T-helper 2 cell treated with Interferon-gamma antibody and Interleukin-4, amounts not matched to agents 100 ng/mL and 5 ng/mL, for 36 hours (primary cell): ENCODE measurements at regions not wholly inside any gene's neighbourhood (a gene's known extent, or its start where the extent isn't known, plus 50 kb on each side); places are given as distances from the start of the nearest gene placed in this dataset.

Source experiments
- intact Hi-C: fragments of 100-400 bp; cut with micrococcal nuclease; formaldehyde crosslinking; loops from one replicate; pipeline ENCODE4 v1.15.1; 2023

- intact Hi-C loops, result loop anchor here (10.0 kb wide), 1 partner anchor 64 kb away; no protein-coding TSS in a partner anchor
These were observed 139.2 kb downstream of the LINC00632 start for GRCh38 chrX:140848800-140849199.

DNA sequence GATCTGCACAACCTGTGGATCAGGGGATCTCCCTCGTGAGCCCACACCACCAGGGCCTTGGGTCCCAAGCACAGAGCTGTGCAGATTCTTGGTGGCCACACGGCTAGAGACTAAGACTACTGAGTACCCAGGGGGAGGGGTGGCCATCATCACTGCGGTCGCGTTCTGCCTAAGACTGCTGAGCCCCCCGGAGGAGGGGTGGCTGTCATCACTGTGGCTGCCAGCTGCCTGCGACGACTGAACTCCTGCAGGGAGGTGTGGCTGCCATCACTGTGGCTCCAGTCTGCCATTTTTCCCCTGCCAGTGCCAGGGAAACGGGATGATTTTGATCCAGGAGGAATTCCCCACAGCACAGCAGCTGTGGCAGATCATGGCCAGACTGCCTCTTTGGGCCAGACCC lies 141.7 kb upstream of the SPANXB1 start:
- intact Hi-C loops, result no loop called here

DNA sequence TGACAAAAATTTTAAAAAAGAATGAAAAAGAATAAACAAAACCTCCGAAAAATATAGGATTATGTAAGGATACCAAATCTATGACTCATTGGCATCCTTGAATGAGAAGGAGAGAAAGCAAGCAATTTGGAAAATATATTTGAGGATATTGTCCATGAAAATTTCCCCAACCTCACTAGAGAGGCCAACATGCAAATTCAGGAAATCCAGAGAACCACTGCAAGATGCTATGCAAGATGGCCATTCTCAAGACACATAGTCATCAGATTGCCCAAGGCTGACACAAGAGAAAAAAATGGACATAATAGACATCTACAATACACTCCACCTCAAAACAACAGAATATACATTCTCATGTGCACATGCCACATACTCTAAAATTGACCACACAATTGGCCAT lies 135.9 kb upstream of the SPANXB1 start:
- intact Hi-C loops, result no loop called here

DNA sequence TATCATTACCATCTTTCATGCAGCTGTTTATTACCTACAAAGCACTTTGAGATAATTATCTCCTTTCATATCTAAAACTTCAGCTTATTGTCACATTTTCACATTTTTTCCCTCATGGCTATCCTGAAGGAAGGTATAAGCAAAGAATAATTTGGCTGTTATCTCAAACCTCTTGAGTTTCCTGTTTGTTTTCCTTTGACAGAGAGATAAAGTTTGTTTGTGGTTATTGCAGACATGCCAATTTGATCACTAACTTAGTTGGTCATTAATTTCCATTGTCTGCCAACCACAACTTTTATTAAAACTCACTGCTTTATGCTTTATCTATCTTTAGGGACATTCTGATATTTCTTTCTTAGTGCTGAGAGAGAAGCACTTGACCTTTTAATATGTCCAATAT lies 89.8 kb upstream of the SPANXB1 start:
- intact Hi-C loops, result no loop called here

GRCh38 chrX:140913802-140914501 lies 88.4 kb upstream of the SPANXB1 start:
- intact Hi-C loops, result no loop called here

- intact Hi-C loops, result loop anchor here (1.0 kb wide), 1 partner anchor 95 kb away; no protein-coding TSS in a partner anchor
These were observed 85.5 kb upstream of the SPANXB1 start for GRCh38 chrX:140916872-140917271.

- intact Hi-C loops, result loop anchor here (1.0 kb wide), 2 partner anchors 95 to 260 kb away; partner anchors contain the start of gene LDOC1
These were observed 84.9 kb upstream of the SPANXB1 start for GRCh38 chrX:140917354-140918115.

GRCh38 chrX:140918398-140919038 lies 83.9 kb upstream of the SPANXB1 start:
- intact Hi-C loops, result loop anchor here (1.0 kb wide), 1 partner anchor 259 kb away; the partner anchor contains the start of gene LDOC1

DNA sequence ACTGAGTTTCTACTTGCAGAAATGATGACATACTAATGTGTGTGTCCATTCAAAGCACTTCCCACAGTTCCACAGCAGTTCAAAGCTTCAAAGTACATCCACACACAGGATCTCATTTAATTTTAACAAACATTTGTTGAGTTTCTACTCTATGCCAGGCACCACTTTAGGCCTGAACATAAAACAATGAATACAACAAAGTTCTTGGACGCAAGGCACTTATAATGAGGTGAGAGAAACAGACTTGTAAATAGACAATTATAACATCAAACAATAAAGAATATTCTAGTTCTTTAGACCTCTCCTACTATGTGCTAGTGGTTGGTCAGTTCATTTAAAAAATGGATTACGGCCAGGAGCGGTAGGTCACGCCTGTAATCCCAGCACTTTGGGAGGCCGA lies 82.0 kb upstream of the SPANXB1 start:
- intact Hi-C loops, result no loop called here

DNA sequence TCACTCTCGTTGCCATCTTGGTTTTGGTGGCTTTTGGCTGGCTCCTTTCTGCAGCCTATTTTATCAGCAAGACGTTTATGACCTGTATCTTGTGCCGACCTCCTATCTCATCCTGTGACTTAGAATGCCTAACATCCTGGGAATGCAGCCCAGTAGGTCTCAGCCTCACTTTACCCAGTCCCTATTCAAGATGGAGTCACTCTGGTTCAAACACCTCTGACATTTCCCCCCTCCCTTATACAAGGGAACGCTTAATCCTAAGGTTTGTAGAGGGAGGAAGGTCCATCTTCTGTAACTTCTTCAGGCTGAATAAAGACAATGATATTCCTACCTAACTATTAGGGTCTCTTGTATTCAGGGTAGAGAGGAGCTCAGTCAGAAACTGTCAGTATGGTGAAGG lies 79.3 kb upstream of the SPANXB1 start:
- intact Hi-C loops, result no loop called here

- intact Hi-C loops, result no loop called here
These were observed 73.7 kb upstream of the SPANXB1 start for GRCh38 chrX:140928739-140929138.

DNA sequence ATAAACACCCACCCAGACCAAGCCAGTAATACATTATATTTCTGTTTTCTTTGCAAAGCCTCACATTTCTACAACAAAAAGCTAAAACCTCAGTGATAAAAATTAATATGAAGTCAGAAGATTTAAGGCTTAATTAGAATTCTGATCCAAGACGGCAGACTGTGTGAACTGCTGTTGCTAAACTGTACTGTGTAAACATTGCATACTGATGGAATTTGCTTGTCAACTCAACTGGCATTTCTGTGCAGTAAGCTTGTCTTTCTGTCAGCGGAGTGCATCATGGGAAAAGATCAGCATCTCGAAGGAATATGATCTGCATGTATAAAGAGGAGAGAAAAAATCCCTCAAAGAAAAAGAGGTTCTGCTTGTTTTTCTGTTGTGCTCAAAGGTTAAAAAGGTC lies 69.4 kb upstream of the SPANXB1 start:
- intact Hi-C loops, result no loop called here

DNA sequence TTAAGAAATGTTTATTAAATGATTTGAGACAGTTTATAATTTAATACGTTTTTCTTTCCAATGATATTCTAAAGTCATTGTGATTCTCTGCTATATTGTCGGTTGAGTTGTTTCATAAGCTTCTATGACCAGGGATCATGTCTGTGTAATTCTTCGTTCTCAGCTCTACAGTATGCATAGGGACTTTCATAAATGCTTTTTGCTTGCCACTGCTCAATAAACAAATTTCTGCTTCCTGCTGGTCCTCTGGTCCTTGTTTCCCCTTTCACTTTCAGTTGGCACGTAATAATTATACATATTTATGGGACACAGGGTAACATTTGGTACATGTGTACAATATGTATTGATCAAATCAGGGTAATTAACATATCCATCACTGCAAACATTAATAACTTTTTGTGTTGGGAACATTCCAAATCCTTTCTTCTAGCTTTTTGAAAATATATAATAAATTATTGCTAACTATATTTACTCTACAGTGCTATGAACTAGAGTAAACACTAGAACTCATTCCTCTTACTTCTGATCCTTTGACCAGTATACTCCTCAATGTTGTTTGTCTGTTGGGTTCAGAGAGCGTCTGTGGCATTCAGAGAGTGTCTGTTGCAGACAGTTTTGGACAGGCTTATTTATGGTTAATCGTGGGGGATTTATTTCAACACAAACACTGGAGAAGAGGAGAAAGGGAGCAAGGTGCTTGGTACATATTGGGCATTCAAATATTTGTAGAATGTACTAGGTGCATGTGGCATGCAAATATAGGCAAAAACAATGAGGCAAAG lies 68.3 kb upstream of the SPANXB1 start:
- intact Hi-C loops, result no loop called here

GRCh38 chrX:140943513-140943912 lies 58.9 kb upstream of the SPANXB1 start:
- intact Hi-C loops, result no loop called here

GRCh38 chrX:140944710-140945109 lies 57.7 kb upstream of the SPANXB1 start:
- intact Hi-C loops, result no loop called here

DNA sequence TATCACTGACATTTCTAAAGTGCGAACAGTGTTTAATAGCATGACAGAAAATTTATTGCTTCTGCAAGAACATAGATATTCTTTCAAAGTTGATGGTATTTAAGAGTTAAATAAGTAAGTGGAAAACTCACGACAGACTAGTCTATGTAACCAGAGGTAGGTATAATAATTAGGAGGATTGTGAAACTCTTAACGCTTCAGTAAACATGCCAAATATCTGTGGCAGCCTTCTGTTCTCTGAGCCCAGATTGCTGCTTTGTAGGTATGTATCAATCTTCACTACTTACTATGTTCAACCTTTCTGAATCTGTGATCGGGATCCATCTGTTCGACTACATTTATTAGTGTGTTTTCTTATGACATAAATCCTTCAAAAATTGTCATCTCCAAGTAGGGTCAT lies 53.6 kb upstream of the SPANXB1 start:
- intact Hi-C loops, result no loop called here

DNA sequence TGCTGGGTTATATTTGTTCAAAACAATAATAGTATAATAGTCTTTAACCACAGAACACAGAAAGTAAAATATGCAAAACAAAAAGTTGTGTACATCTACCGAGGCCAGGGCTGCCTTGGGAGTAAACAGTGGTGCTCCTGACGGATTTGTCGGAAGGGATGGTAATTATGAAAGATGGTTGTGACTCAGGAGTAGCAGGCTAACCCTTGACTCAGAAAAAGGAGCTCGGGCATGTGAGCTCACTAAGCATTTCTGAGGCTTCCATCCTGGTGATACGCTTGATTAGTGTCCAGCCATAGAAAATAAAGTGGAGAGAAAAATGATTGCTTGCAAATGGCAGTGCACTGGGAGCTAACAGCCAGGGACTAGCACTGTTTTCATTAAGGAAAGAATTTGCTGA lies 53.2 kb upstream of the SPANXB1 start:
- intact Hi-C loops, result no loop called here
